ENCODE measurements at regions not wholly inside any gene's neighbourhood (a gene's known extent, or its start where the extent isn't known, plus 50 kb on each side); places are given as distances from the start of the nearest gene placed in this dataset.
A peak's percentile ranks its signal among the peaks of the same experiment; 100 is the strongest.

DNA sequence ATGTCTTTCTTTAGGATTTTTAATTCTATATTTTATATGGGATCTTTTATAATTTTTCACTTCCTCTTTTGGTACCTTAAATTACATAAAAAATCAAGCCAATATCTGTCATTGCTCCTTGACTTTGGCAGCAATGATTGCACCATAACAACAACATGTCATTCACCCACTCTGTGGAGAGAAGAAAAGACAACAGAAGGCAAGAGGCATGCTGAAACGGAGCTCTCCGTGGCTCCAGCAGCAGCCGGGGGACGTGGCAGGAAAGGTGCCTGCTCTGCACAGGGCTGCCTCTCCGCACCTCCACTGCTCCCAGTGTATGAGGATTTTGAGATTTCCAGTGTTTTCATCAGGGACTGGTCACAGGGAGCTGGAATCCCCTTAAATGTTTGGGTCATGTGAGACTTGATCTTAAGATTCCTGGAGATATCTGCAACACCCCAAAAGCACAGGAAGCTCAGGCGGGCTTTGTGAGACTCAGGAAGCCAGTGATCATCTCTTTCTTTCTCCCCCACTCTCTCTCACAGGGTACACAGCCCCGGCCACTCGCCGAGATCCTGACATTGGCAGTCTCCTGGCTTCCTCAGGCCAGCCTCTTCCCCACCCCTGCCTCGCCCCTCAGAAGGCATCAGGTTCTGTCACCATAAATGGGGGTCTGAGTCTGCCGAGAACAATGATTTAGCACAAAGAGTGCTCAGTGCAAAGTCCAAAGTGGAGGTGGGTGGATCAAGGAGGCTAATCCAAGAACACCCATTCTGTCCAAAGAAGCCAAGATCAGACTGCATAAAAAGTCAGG, 74.6 kb downstream of the ACTL7B start:
- no peaks in the 10 kb centered on the region for H3K36me3 Mint-ChIP-seq (ENCODE audit: low read depth, unreplicated experiment)
- Histone ChIP-seq H3K9me3 (ENCODE audit: insufficient read depth, low read depth, low read length) (no peaks in the 10 kb centered on the region), H3K4me2 (ENCODE audit: low read length) (no peak overlapping the region), H4K20me1 (ENCODE audit: insufficient read depth, low read length) (peaks cover 5% of the 10 kb centered on the region), H3K4me3 (ENCODE audit: insufficient read depth, low read depth, low read length) (no peak overlapping the region), H2AFZ (ENCODE audit: low read depth, low read length) (no peak overlapping the region), H3K27ac (ENCODE audit: low read depth, low read length) (no peak overlapping the region), H3K79me2 (ENCODE audit: insufficient read depth, low read length) (no peaks in the 10 kb centered on the region), H3K4me1 (ENCODE audit: insufficient read depth, low read length) (peaks cover 12% of the 10 kb centered on the region), H3K27me3 (ENCODE audit: insufficient read depth, low read length) (peaks cover 60% of the 10 kb centered on the region), H3K36me3 (ENCODE audit: insufficient read depth, low read length) (no peaks in the 10 kb centered on the region), H3K9ac (ENCODE audit: low read length) (no peak overlapping the region)
- peaks cover 3% of the 10 kb centered on the region for H3K9me3 Mint-ChIP-seq (ENCODE audit: unreplicated experiment)
- no peak overlapping the region for H3K4me3 Mint-ChIP-seq (ENCODE audit: unreplicated experiment)
- DNase-seq (ENCODE audit: low read depth), result no peak
- peaks cover 41% of the 10 kb centered on the region for H3K4me1 Mint-ChIP-seq (ENCODE audit: low read depth, unreplicated experiment)
- H3K27me3 Mint-ChIP-seq (ENCODE audit: low read depth, unreplicated experiment), result peaks cover 20% of the 10 kb centered on the region
- H3K27ac Mint-ChIP-seq (ENCODE audit: unreplicated experiment), result no peak overlapping the region
- no peak for TF ChIP-seq EZH2 (IDR thresholded peaks at IDR 0.05; ENCODE audit: insufficient read depth, low read length)
- TF ChIP-seq, protein P1, sequence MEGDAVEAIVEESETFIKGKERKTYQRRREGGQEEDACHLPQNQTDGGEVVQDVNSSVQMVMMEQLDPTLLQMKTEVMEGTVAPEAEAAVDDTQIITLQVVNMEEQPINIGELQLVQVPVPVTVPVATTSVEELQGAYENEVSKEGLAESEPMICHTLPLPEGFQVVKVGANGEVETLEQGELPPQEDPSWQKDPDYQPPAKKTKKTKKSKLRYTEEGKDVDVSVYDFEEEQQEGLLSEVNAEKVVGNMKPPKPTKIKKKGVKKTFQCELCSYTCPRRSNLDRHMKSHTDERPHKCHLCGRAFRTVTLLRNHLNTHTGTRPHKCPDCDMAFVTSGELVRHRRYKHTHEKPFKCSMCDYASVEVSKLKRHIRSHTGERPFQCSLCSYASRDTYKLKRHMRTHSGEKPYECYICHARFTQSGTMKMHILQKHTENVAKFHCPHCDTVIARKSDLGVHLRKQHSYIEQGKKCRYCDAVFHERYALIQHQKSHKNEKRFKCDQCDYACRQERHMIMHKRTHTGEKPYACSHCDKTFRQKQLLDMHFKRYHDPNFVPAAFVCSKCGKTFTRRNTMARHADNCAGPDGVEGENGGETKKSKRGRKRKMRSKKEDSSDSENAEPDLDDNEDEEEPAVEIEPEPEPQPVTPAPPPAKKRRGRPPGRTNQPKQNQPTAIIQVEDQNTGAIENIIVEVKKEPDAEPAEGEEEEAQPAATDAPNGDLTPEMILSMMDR (IDR thresholded peaks at IDR 0.05; ENCODE audit: insufficient read depth, low read depth, low read length), result no peak
- FAIRE-seq, result no peak

DNA sequence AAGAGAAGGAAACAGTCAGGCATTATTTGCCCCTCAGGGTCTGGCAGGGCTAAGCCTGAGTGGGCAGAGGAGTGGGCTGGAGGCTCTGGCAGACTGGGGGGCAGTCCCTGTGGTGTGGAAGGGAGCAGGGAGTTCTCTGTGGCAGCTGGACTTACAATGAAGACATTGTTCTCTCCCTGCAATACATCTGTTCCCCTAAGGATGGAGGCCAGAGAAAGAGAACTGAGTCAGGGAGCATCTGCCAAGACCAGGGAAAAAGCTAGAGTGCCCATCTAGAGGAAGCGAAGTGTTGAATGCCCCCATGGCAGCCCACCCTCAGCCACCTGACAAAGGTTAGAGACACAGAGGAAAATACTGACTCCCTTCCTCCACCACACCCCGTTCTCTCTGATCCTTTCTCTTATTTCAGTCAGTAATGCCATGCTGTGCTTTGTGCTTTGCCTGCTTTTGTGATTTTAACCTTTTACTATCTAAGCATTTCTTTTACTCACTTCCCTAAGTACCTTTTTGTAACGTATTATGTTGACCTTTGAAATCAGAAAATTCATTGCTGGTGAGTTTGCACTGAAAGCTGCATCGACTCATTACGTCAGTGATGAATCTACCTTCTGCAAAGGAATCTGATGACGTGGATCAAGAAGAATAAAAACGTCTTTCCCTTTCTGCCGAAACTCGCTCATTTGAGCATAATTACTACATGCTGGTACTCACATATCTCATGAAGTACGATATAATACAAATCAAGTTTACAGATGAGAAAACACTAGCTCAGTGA, 76.0 kb downstream of the ACTL7B start:
- Histone ChIP-seq H3K9ac (ENCODE audit: low read length) (no peak overlapping the region), H3K9me3 (ENCODE audit: insufficient read depth, low read depth, low read length) (no peaks in the 10 kb centered on the region), H3K79me2 (ENCODE audit: insufficient read depth, low read length) (no peaks in the 10 kb centered on the region), H3K4me3 (ENCODE audit: insufficient read depth, low read depth, low read length) (no peak overlapping the region), H3K4me2 (ENCODE audit: low read length) (no peak overlapping the region), H3K27ac (ENCODE audit: low read depth, low read length) (no peak overlapping the region), H2AFZ (ENCODE audit: low read depth, low read length) (no peak overlapping the region), H3K4me1 (ENCODE audit: insufficient read depth, low read length) (peaks cover 12% of the 10 kb centered on the region), H3K36me3 (ENCODE audit: insufficient read depth, low read length) (no peaks in the 10 kb centered on the region), H3K27me3 (ENCODE audit: insufficient read depth, low read length) (peaks cover 72% of the 10 kb centered on the region), H4K20me1 (ENCODE audit: insufficient read depth, low read length) (peaks cover 5% of the 10 kb centered on the region)
- Mint-ChIP-seq H3K27me3 (ENCODE audit: low read depth, unreplicated experiment) (peaks cover 25% of the 10 kb centered on the region), H3K9me3 (ENCODE audit: unreplicated experiment) (peaks cover 5% of the 10 kb centered on the region), H3K36me3 (ENCODE audit: low read depth, unreplicated experiment) (peaks cover 2% of the 10 kb centered on the region), H3K4me3 (ENCODE audit: unreplicated experiment) (no peak overlapping the region), H3K4me1 (ENCODE audit: low read depth, unreplicated experiment) (peaks cover 38% of the 10 kb centered on the region), H3K27ac (ENCODE audit: unreplicated experiment) (no peak overlapping the region)
- DNase-seq (ENCODE audit: low read depth), result peak; percentile 31
- no peak for TF ChIP-seq EZH2 (IDR thresholded peaks at IDR 0.05; ENCODE audit: insufficient read depth, low read length)
- TF ChIP-seq, protein P1 (IDR thresholded peaks at IDR 0.05; ENCODE audit: insufficient read depth, low read depth, low read length), result no peak
- FAIRE-seq, result no peak

Data from astrocyte (in vitro differentiated cells and primary cell).